ENCODE measurements at regions not wholly inside any gene's neighbourhood (a gene's known extent, or its start where the extent isn't known, plus 50 kb on each side); places are given as distances from the start of the nearest gene placed in this dataset.
"Not testable (repeated sequence)": the region's sequence is repeated elsewhere in the genome, so short reads cannot be mapped to it uniquely, and the experiment has no call there.

DNA sequence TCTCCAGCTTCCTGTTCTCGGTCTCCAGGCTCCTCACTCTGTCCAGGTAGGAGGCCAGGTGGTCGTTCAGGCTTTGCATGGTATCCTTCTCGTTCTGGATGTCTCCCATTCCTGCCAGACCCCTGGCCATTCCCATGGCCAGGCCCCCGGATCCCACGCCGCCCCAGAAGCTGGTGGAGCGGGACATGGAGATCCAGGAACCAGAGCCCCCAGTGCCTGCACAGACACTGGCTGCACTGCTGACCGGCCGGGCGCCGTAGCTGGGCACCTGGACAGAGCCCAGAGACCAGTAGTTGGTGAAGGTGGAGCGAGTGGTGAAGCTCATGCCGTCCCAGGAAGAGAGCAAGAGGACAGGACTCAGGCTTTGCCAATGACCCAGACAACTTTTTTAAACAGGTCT, 129.1 kb upstream of the WDR75 start:
- Histone ChIP-seq H3K36me3 (no peaks in the 10 kb centered on the region), H3K4me3 (no peak overlapping the region), H3K4me1 (replicated peaks) (no peaks in the 10 kb centered on the region), H3K27ac (no peak overlapping the region), H3K27me3 (replicated peaks; ENCODE audit: insufficient read depth) (no peaks in the 10 kb centered on the region), H3K9me3 (no peaks in the 10 kb centered on the region)
- no peak for DNase-seq (ENCODE audit: low spot score)
- TF ChIP-seq POLR2A (IDR thresholded peaks at IDR 0.05), result no peak
- TF ChIP-seq, protein P1, sequence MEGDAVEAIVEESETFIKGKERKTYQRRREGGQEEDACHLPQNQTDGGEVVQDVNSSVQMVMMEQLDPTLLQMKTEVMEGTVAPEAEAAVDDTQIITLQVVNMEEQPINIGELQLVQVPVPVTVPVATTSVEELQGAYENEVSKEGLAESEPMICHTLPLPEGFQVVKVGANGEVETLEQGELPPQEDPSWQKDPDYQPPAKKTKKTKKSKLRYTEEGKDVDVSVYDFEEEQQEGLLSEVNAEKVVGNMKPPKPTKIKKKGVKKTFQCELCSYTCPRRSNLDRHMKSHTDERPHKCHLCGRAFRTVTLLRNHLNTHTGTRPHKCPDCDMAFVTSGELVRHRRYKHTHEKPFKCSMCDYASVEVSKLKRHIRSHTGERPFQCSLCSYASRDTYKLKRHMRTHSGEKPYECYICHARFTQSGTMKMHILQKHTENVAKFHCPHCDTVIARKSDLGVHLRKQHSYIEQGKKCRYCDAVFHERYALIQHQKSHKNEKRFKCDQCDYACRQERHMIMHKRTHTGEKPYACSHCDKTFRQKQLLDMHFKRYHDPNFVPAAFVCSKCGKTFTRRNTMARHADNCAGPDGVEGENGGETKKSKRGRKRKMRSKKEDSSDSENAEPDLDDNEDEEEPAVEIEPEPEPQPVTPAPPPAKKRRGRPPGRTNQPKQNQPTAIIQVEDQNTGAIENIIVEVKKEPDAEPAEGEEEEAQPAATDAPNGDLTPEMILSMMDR (IDR thresholded peaks at IDR 0.05), result no peak
- no peak for TF ChIP-seq POLR2AphosphoS5 (IDR thresholded peaks at IDR 0.05)
- WGBS, result 96% methylated on average over 13 of the region's 13 CpGs
- intact Hi-C loops (cut with DNase I), result no loop called here

DNA sequence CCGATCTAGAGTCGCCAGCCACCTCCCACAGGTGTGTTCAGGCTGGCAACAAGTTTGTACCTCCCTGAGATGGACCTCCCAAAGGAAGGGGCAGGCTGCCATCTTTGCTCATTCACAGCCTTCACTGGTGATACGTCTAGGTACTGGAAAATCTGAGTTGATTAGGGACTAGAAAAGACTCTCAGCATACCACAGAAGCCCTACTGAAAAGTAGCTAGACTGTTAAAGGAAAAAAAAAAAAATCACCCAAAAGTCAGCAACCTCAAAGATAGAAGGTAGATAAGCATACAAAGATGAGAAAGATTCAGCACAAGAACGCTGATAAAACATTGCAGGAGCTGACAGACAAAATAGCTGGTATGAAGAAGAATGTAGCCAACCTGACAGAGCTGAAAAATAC, 128.6 kb upstream of the WDR75 start:
- no peak overlapping the region for H3K4me3 ChIP-seq
- WGBS, result 78% methylated on average over 4 of the region's 4 CpGs
- H3K27ac ChIP-seq, result no peak overlapping the region
- H3K9me3 ChIP-seq, result no peaks in the 10 kb centered on the region
- H3K36me3 ChIP-seq, result no peaks in the 10 kb centered on the region
- TF ChIP-seq POLR2A (IDR thresholded peaks at IDR 0.05) (no peak), POLR2AphosphoS5 (IDR thresholded peaks at IDR 0.05) (no peak)
- TF ChIP-seq, protein P1 (IDR thresholded peaks at IDR 0.05), result no peak
- H3K27me3 ChIP-seq (replicated peaks; ENCODE audit: insufficient read depth), result no peaks in the 10 kb centered on the region
- intact Hi-C loops (cut with DNase I), result no loop called here
- DNase-seq (ENCODE audit: low spot score), result no peak
- no peaks in the 10 kb centered on the region for H3K4me1 ChIP-seq (replicated peaks)

DNA sequence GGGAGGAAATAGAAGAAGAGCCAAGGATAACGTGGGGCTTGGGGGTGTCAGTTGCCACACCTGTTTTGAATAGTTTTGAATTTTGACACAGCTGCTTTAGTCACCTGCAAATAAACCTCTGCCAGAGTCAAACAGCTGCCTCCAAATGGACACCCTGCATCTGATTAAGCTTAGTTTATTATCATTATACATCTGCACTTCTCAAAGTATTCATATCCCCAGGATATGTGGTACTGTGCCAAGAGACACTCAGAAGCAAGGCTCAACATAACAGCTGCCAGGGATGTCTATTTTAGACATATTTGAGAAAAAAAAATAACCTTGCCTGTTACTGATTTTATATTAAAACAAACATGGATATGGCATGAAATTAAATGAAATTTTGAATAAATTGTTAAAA, 122.5 kb upstream of the WDR75 start:
- Histone ChIP-seq H3K27ac (no peak overlapping the region), H3K9me3 (no peaks in the 10 kb centered on the region), H3K36me3 (no peaks in the 10 kb centered on the region), H3K4me3 (no peak overlapping the region), H3K27me3 (replicated peaks; ENCODE audit: insufficient read depth) (no peaks in the 10 kb centered on the region), H3K4me1 (replicated peaks) (no peaks in the 10 kb centered on the region)
- TF ChIP-seq POLR2A (IDR thresholded peaks at IDR 0.05) (no peak), POLR2AphosphoS5 (IDR thresholded peaks at IDR 0.05) (no peak)
- TF ChIP-seq, protein P1 (IDR thresholded peaks at IDR 0.05), result no peak
- no peak for DNase-seq (ENCODE audit: low spot score)
- intact Hi-C loops (cut with DNase I), result no loop called here
- 55% methylated on average over 1 of the region's 1 CpG for WGBS

DNA sequence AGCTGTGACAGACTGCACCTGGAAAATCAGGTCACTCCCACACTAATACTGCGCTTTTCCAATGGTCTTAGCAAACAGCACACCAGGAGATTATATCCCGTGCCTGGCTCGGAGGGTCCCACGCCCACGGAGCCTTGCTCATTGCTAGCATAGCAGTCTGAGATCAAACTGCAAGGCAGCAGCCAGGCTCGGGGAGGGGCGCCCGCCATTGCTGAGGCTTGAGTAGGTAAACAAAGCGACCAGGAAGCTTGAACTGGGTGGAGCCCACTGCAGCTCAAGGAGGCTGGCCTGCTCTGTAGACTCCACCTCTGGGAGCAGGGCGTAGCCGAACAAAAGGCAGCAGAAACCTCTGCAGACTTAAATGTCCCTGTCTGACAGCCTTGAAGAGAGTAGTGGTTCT, 121.8 kb upstream of the WDR75 start:
- H3K27me3 ChIP-seq (replicated peaks; ENCODE audit: insufficient read depth); DNase-seq (ENCODE audit: low spot score); H3K27ac ChIP-seq; intact Hi-C loops (cut with DNase I); H3K4me3 ChIP-seq; H3K9me3 ChIP-seq; H3K4me1 ChIP-seq (replicated peaks); H3K36me3 ChIP-seq: not testable (repeated sequence)
- WGBS, result 97% methylated on average over 10 of the region's 11 CpGs

DNA sequence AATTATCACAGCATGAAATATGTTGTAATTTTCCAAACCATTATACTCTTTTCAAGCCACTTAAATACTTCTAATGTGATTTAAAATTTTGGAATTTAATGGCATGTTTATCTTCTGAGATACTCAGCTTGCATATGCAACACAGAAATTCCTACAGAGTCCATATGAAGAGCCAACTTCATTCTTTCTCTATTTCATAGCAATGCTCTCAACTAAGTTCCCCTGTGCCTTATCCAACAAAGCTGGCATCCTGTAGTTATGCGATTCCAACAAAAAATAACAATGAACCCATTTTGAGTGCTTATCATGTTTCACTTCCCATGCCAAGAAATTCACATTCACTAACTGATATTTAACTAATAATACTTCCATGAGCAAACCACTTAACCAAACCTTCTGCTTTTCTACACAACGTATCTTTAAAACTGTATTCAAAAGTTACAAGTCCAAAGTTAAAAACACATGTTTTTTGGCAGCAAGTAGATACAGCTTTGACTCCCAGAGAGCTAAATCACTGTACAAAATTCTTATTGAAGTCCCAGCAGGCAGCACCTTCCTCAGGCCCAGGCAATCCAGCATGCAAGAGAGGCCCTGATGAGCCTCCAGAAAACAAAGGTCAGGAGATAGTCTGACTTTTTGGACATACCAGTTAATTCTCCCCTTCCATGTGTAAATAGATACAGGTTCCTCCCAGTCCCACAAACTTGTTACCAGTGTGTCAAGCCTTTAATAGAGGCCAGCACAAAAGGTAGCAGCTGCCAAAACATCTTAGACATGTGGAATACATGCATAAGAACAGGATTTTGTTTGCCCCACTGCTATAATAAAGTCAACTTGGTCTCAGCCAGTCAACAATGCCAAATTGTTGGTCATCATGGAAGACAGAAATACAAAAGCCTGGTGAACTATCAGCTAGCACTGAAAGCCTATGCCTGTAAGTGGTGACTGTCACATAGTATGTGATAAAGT, 113.1 kb upstream of the WDR75 start:
- H3K36me3 ChIP-seq, result no peaks in the 10 kb centered on the region
- H3K27me3 ChIP-seq (replicated peaks; ENCODE audit: insufficient read depth), result no peaks in the 10 kb centered on the region
- no peaks in the 10 kb centered on the region for H3K9me3 ChIP-seq
- intact Hi-C loops (cut with DNase I), result no loop called here
- DNase-seq (ENCODE audit: low spot score), result no peak
- H3K4me1 ChIP-seq (replicated peaks), result no peaks in the 10 kb centered on the region
- no peak overlapping the region for H3K27ac ChIP-seq
- 34% methylated on average over 2 of the region's 2 CpGs for WGBS
- TF ChIP-seq POLR2A (IDR thresholded peaks at IDR 0.05) (no peak), POLR2AphosphoS5 (IDR thresholded peaks at IDR 0.05) (no peak)
- TF ChIP-seq, protein P1 (IDR thresholded peaks at IDR 0.05), result no peak
- no peak overlapping the region for H3K4me3 ChIP-seq
